Endothelial cell of umbilical vein (primary cell): ENCODE measurements at regions not wholly inside any gene's neighbourhood (a gene's known extent, or its start where the extent isn't known, plus 50 kb on each side); places are given as distances from the start of the nearest gene placed in this dataset.

Experiments
- BruUV-seq: library from RNA; stranded (reverse); fragments of 400-500 nt; replicated peaks from 2 replicates; lab custom pipeline; 2021; lab: Mats Ljungman, UMichigan
- CTCF ChIA-PET: fragments of 300-600, 350-600 bp; sonication (Branson Sonifier 250); formaldehyde crosslinking; loops from one replicate; lab custom pipeline; 2021; ENCODE audit warnings: antibody characterized with exemption, inconsistent platforms; lab: Charles Lee
- POLR2A ChIA-PET: fragments of 300-600, 350-600 bp; sonication (Branson Sonifier 250); formaldehyde crosslinking; loops from one replicate; lab custom pipeline; 2021; ENCODE audit warnings: antibody characterized with exemption, inconsistent platforms; lab: Charles Lee
- DNase-seq: peaks from one replicate; pipeline ENCODE4 v3.0.0-alpha.2; 2011; ENCODE audit warnings: low read depth, low spot score
- FAIRE-seq: peaks from 2 replicates; lab custom pipeline; 2011; peaks lifted over from hg19 to GRCh38; lab: Jason Lieb, UNC
- H2AFZ ChIP-seq: 2 replicates; pipeline ENCODE4 v1.6.0; 2012; ENCODE audit warnings: low read depth, low read length, control low read depth, inconsistent platforms
- H3K27ac ChIP-seq: 2 replicates; pipeline ENCODE4 v1.5.1; 2011; ENCODE audit warnings: low read depth, mild to moderate bottlenecking, control low read depth, low read length, moderate library complexity; ENCODE audit not compliant: insufficient read depth
- H3K27me3 ChIP-seq, 2 experiments: 2 replicates each; pipeline versions ENCODE4 v1.6.0 to v1.6.1; 2011; ENCODE audit warnings: low read length in 2 of 2, mixed read lengths in 1 of 2; ENCODE audit not compliant: control insufficient read depth in 2 of 2, insufficient read depth in 2 of 2
- H3K36me3 ChIP-seq, 2 experiments: 2 replicates in 1 of 2; 3 replicates in 1 of 2; pipeline ENCODE4 v1.5.1; 2011; ENCODE audit warnings: low read length in 2 of 2, mild to moderate bottlenecking in 1 of 2, moderate library complexity in 1 of 2; ENCODE audit not compliant: control insufficient read depth in 2 of 2, insufficient read depth in 2 of 2; ENCODE audit errors: extremely low read depth in 1 of 2
- H3K4me1 ChIP-seq: 3 replicates; pipeline ENCODE4 v1.5.1; 2011; ENCODE audit warnings: mild to moderate bottlenecking, low read length; ENCODE audit not compliant: control insufficient read depth, insufficient read depth; ENCODE audit errors: extremely low read depth
- H3K4me2 ChIP-seq: 2 replicates; pipeline ENCODE4 v1.6.1; 2011; ENCODE audit warnings: low read length, control low read depth, mixed read lengths; ENCODE audit not compliant: insufficient read depth
- H3K4me3 ChIP-seq, 3 experiments: fragments of 200-600 bp in 1 of 3; sonication (generic), shearing (Covaris generic) in 1 of 3; replicated peaks in 1 of 3; 2 replicates each; pipeline ENCODE4 v1.5.1; 2011 to 2016; ENCODE audit warnings: control low read depth in 3 of 3, low read length in 3 of 3, mild to moderate bottlenecking in 2 of 3, inconsistent platforms in 1 of 3, low read depth in 1 of 3, moderate library complexity in 1 of 3; ENCODE audit not compliant: insufficient read depth in 1 of 3
- H3K79me2 ChIP-seq: 2 replicates; pipeline ENCODE4 v1.6.0; 2012; ENCODE audit warnings: low read length, inconsistent platforms; ENCODE audit not compliant: control insufficient read depth, insufficient read depth
- H3K9ac ChIP-seq: replicated peaks from 2 replicates; pipeline ENCODE3; 2011; ENCODE audit warnings: low read length, control low read depth; ENCODE audit not compliant: insufficient read depth; ENCODE audit errors: extremely low read depth
- H3K9me1 ChIP-seq: replicated peaks from 3 replicates; pipeline ENCODE4 v1.6.0; 2011; ENCODE audit warnings: mild to moderate bottlenecking, low read length; ENCODE audit not compliant: control insufficient read depth, insufficient read depth; ENCODE audit errors: extremely low read depth
- H3K9me3 ChIP-seq: replicated peaks from 2 replicates; pipeline ENCODE4 v1.5.1; 2012; ENCODE audit warnings: low read length, inconsistent platforms; ENCODE audit not compliant: control insufficient read depth, insufficient read depth
- H4K20me1 ChIP-seq: replicated peaks from 2 replicates; pipeline ENCODE3; 2011; ENCODE audit warnings: mild to moderate bottlenecking, low read length; ENCODE audit not compliant: control insufficient read depth, insufficient read depth; ENCODE audit errors: extremely low read depth
- CTCF ChIP-seq, 2 donors: IDR thresholded peaks; 1 replicate in 1 of 2; 2 replicates in 1 of 2; pipeline ENCODE4 v1.5.1; 2011; ENCODE audit warnings: low read length in 2 of 2, mild to moderate bottlenecking in 2 of 2, moderate library complexity in 2 of 2, control low read depth in 1 of 2, inconsistent platforms in 1 of 2, low read depth in 1 of 2; ENCODE audit not compliant: insufficient read depth in 1 of 2; ENCODE audit errors: extremely low read depth in 1 of 2
- EZH2 ChIP-seq: IDR thresholded peaks from 2 replicates; pipeline ENCODE4 v1.6.1; 2012; ENCODE audit warnings: borderline replicate concordance, low read depth, mild to moderate bottlenecking, moderate library complexity, low read length, inconsistent platforms; ENCODE audit not compliant: severe bottlenecking
- FOS ChIP-seq: IDR thresholded peaks from 2 replicates; pipeline ENCODE4 v1.6.1; 2011; ENCODE audit warnings: mild to moderate bottlenecking, low read length, moderate library complexity, borderline replicate concordance; ENCODE audit not compliant: insufficient read depth
- GATA2 ChIP-seq: IDR thresholded peaks from 2 replicates; pipeline ENCODE4 v1.7.0; 2011; ENCODE audit warnings: low read depth, mild to moderate bottlenecking, moderate library complexity, mixed read lengths, low read length; ENCODE audit not compliant: insufficient read length, insufficient read depth
- JUN ChIP-seq: IDR thresholded peaks from 2 replicates; pipeline ENCODE4 v1.6.1; 2011; ENCODE audit warnings: borderline replicate concordance, low read depth; ENCODE audit not compliant: insufficient read length, insufficient read depth
- MAX ChIP-seq: IDR thresholded peaks from 2 replicates; pipeline ENCODE4 v1.6.1; 2011; ENCODE audit not compliant: insufficient read depth, insufficient read length
- MYC ChIP-seq: IDR thresholded peaks from one replicate; pipeline ENCODE4 v1.6.1; 2011; ENCODE audit warnings: mild to moderate bottlenecking, low read depth, low read length
- POLR2A ChIP-seq: IDR thresholded peaks from 2 replicates; pipeline ENCODE4 v1.6.1; 2012; ENCODE audit warnings: low read depth, mild to moderate bottlenecking, control low read depth, low read length
- POLR2AphosphoS5 ChIP-seq: IDR thresholded peaks from 2 replicates; pipeline ENCODE4 v1.6.1; 2012; ENCODE audit warnings: low read depth, mild to moderate bottlenecking, control low read depth, low read length, moderate library complexity; ENCODE audit not compliant: insufficient read depth
- dilution Hi-C: fragments of 300-500 bp; cut with MboI; formaldehyde crosslinking; loops from one replicate; pipeline ENCODE4 v1.15.0; 2019; ENCODE audit warnings: low sequenced_read_pairs; ENCODE audit not compliant: extremely low pct_ligation_motif_present
- intact Hi-C: fragments of 100-400 bp; cut with micrococcal nuclease; formaldehyde crosslinking; loops from one replicate; pipeline ENCODE4 v1.10.0; 2022

GRCh38 chr14:53786045-53786444 is 170.6 kb downstream of the BMP4 start:
- ChIA-PET POLR2A (no interaction called here), CTCF (interaction anchor here (0.9 kb wide), 1 partner anchor 11 kb away, joined by 3 read pairs; no protein-coding TSS in a partner anchor)
- Histone ChIP-seq H3K4me3 (no peak overlapping the region), H4K20me1 (no peaks in the 10 kb centered on the region), H3K9me1 (no peaks in the 10 kb centered on the region), H3K79me2 (no peaks in the 10 kb centered on the region), H2AFZ (no peak overlapping the region), H3K36me3 (no peaks in the 10 kb centered on the region), H3K27me3 (no peaks in the 10 kb centered on the region), H3K4me2 (no peak overlapping the region), H3K9ac (no peak overlapping the region), H3K4me1 (no peaks in the 10 kb centered on the region), H3K27ac (no peak overlapping the region), H3K9me3 (no peaks in the 10 kb centered on the region)
- intact Hi-C loops, result no loop called here
- DNase-seq, result peak; percentile 34
- dilution Hi-C loops, result no loop called here
- no TSS peak for BruUV-seq
- FAIRE-seq, result no peak
- TF ChIP-seq JUN (no peak), GATA2 (no peak), FOS (peak; percentile 53)

- intact Hi-C loops, result no loop called here
- DNase-seq, result no peak
Observed at GRCh38 chr14:53784688-53785087, 171.9 kb downstream of the BMP4 start.

More at GRCh38 chr14:53784688-53785087, 171.9 kb downstream of the BMP4 start:
- no peak for TF ChIP-seq JUN
- no peak for TF ChIP-seq EZH2
- no peak for TF ChIP-seq GATA2
- no peak for TF ChIP-seq POLR2A
- no peak for TF ChIP-seq FOS
- TF ChIP-seq MAX, result no peak
- no peak for TF ChIP-seq MYC
- TF ChIP-seq CTCF (IDR thresholded peaks at IDR 0.05; ENCODE audit: extremely low read depth in 1 of 2, insufficient read depth in 1 of 2, low read depth in 1 of 2, low read length in 2 of 2), result no peak
- no peak for TF ChIP-seq POLR2AphosphoS5
- Histone ChIP-seq H3K36me3 (no peaks in the 10 kb centered on the region), H3K9ac (no peak overlapping the region), H3K4me3 (no peak overlapping the region), H3K4me1 (no peaks in the 10 kb centered on the region), H3K27ac (no peak overlapping the region), H2AFZ (no peak overlapping the region), H3K79me2 (no peaks in the 10 kb centered on the region), H3K9me1 (no peaks in the 10 kb centered on the region), H4K20me1 (no peaks in the 10 kb centered on the region), H3K4me2 (no peak overlapping the region), H3K9me3 (no peaks in the 10 kb centered on the region), H3K27me3 (no peaks in the 10 kb centered on the region)
- no peak for FAIRE-seq
- dilution Hi-C loops, result no loop called here
- POLR2A ChIA-PET, result no interaction called here
- no TSS peak for BruUV-seq
- CTCF ChIA-PET, result no interaction called here
